Heart left ventricle (tissue), 13 donors: ENCODE measurements at regions not wholly inside any gene's neighbourhood (a gene's known extent, or its start where the extent isn't known, plus 50 kb on each side); places are given as distances from the start of the nearest gene placed in this dataset.

Source experiments
- POLR2A ChIP-seq, 2 donors: fragments of 450-650 bp; IDR thresholded peaks; one replicate each; pipeline ENCODE4 v1.6.1; 2017; ENCODE audit warnings: antibody characterized with exemption in 2 of 2, mild to moderate bottlenecking in 2 of 2, moderate library complexity in 2 of 2
- TF ChIP-seq, protein P1 (sequence below), 12 donors: fragments of 200-600 bp; sonication (generic) in 4 of 12; IDR thresholded peaks; one replicate each; pipeline versions ENCODE4 v1.5.0 to v1.8.0; 2018 to 2022; ENCODE audit warnings: antibody characterized with exemption in 12 of 12, mild to moderate bottlenecking in 5 of 12
- donor health status: ischemic (EF 13 %, LVEDD 7.1; RV severe dilation, severe dysfunction).
- donor health status: DM: no; HTN: yes; CAD: no.
- donor health status: DM: no; HTN: no; CAD: no.
- donor health status: ischemic (EF 25% LVEDD 6.9; RV normal size, moderate dysfunction).
- donor health status: ischemic (EF 25% LVEDD 5.7; RV mildly dilated, moderate dysfunction).
- donor health status: ischemic (EF 35%, LVEDD 5.7; RV mildly dilated, moderate dysfunction).
- donor health status: nonischemic (EF 11% LVEDD 7.7; RV severe dilation, severe dysfunction).
- donor health status: DM: yes; HTN: yes; CAD: no.
- donor health status: PGD.
- donor health status: ischemic (EF 29% LVEDD 5.4; RV normal size, mild dysfunction).
- donor health status: nonischemic (EF 23%, LVEDD 6.1; RV moderate dilation, normal function).

DNA sequence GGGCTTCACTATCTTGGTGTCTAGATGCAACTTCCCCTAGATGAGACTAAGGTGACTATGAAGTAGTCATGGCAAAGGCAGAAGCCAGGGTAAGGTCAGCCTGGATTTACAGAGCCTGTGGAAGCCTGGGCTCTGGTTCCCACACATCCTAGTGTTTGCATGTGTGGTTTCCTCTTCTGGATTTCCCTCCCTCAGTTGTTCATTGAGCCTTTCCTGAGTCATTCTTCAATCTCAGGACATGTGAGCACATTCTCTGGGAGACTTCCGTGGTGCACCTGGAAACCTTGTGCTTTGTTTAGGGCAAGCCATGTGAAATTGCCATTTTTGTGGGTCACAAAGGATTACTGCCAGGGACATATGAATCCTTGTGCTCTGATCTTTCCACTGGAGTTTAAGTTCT, 236.6 kb downstream of the C12orf75 start:
- TF ChIP-seq, protein P1, sequence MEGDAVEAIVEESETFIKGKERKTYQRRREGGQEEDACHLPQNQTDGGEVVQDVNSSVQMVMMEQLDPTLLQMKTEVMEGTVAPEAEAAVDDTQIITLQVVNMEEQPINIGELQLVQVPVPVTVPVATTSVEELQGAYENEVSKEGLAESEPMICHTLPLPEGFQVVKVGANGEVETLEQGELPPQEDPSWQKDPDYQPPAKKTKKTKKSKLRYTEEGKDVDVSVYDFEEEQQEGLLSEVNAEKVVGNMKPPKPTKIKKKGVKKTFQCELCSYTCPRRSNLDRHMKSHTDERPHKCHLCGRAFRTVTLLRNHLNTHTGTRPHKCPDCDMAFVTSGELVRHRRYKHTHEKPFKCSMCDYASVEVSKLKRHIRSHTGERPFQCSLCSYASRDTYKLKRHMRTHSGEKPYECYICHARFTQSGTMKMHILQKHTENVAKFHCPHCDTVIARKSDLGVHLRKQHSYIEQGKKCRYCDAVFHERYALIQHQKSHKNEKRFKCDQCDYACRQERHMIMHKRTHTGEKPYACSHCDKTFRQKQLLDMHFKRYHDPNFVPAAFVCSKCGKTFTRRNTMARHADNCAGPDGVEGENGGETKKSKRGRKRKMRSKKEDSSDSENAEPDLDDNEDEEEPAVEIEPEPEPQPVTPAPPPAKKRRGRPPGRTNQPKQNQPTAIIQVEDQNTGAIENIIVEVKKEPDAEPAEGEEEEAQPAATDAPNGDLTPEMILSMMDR (IDR thresholded peaks at IDR 0.05), result no peak
- no peak for TF ChIP-seq POLR2A (IDR thresholded peaks at IDR 0.05)
